OCI-LY1 (cell line): ENCODE measurements at regions not wholly inside any gene's neighbourhood (a gene's known extent, or its start where the extent isn't known, plus 50 kb on each side); places are given as distances from the start of the nearest gene placed in this dataset.

Experiments
- CTCF ChIP-seq: fragments of 200-600 bp; sonication (generic), shearing (Covaris generic); IDR thresholded peaks from 2 replicates; pipeline ENCODE4 v1.5.1; 2017; ENCODE audit warnings: mild to moderate bottlenecking, antibody characterized with exemption, low read length, moderate library complexity, mixed read lengths
- EZH2 ChIP-seq: fragments of 200-600 bp; sonication (generic), shearing (Covaris generic); IDR thresholded peaks from 2 replicates; pipeline ENCODE4 v1.8.0; 2017; ENCODE audit warnings: borderline replicate concordance, mixed run types, mild to moderate bottlenecking, antibody characterized with exemption, low read length, moderate library complexity, mixed read lengths

- TF ChIP-seq CTCF (no peak), EZH2 (no peak)
Observed at GRCh38 chr3:40837300-40837699, 312.5 kb downstream of the ZNF621 start.
